H1 (cell line): ENCODE measurements at regions not wholly inside any gene's neighbourhood (a gene's known extent, or its start where the extent isn't known, plus 50 kb on each side); places are given as distances from the start of the nearest gene placed in this dataset.

Source experiments
- CTCF ChIA-PET: fragments of 300-600 bp; sonication (Branson Sonifier 250); formaldehyde crosslinking; loops from one replicate; lab custom pipeline; 2021; ENCODE audit not compliant: partially characterized antibody; lab: Charles Lee
- POLR2A ChIA-PET: fragments of 300-600 bp; sonication (Branson Sonifier 250); formaldehyde crosslinking; loops from one replicate; lab custom pipeline; 2021; ENCODE audit warnings: inconsistent platforms; ENCODE audit not compliant: partially characterized antibody; lab: Charles Lee
- DNase-seq, 2 experiments: peaks; one replicate each; pipeline versions ENCODE4 v3.0.0 to v3.0.0-alpha.2; 2010 to 2022; ENCODE audit warnings: low spot score in 2 of 2, low read depth in 1 of 2, mixed read lengths in 1 of 2
- FAIRE-seq: peaks from 2 replicates; lab custom pipeline; 2011; peaks lifted over from hg19 to GRCh38; lab: Jason Lieb, UNC
- H2AFZ ChIP-seq: 2 replicates; pipeline ENCODE4 v1.8.1; 2012; ENCODE audit warnings: low read length, inconsistent platforms
- H2AK5ac ChIP-seq: 2 replicates; pipeline ENCODE4 v1.6.1; 2013; ENCODE audit warnings: low read depth, low read length
- H2BK120ac ChIP-seq: replicated peaks from 2 replicates; pipeline ENCODE3; 2013; ENCODE audit warnings: low read depth, low read length, inconsistent platforms
- H2BK12ac ChIP-seq: 2 replicates; pipeline ENCODE4 v1.6.1; 2013; ENCODE audit warnings: low read depth, low read length
- H2BK15ac ChIP-seq: 2 replicates; pipeline ENCODE4 v1.6.1; 2013; ENCODE audit warnings: low read length
- H2BK20ac ChIP-seq: 2 replicates; pipeline ENCODE4 v1.6.1; 2013; ENCODE audit warnings: low read length
- H2BK5ac ChIP-seq: 2 replicates; pipeline ENCODE4 v1.6.1; 2013; ENCODE audit warnings: low read depth, low read length
- H3K14ac ChIP-seq: 2 replicates; pipeline ENCODE4 v1.6.1; 2013; ENCODE audit warnings: inconsistent platforms; ENCODE audit not compliant: insufficient read length
- H3K18ac ChIP-seq: 2 replicates; pipeline ENCODE4 v1.6.1; 2013; ENCODE audit warnings: low read length; ENCODE audit errors: extremely low read depth
- H3K23ac ChIP-seq: 2 replicates; pipeline ENCODE4 v1.6.1; 2013; ENCODE audit warnings: inconsistent platforms; ENCODE audit not compliant: insufficient read length
- H3K23me2 ChIP-seq: 2 replicates; pipeline ENCODE4 v1.6.1; 2013; ENCODE audit warnings: low read depth, low read length
- H3K27ac ChIP-seq: 2 replicates; pipeline ENCODE4 v1.6.1; 2011; ENCODE audit warnings: low read depth, low read length, inconsistent platforms
- H3K27me3 ChIP-seq, 4 experiments: replicated peaks in 1 of 4; 1 replicate in 1 of 4; 2 replicates in 3 of 4; pipeline versions ENCODE4 v1.6.1 to v1.8.1; 2011 to 2013; ENCODE audit warnings: low read length in 3 of 4, mild to moderate bottlenecking in 3 of 4, inconsistent platforms in 2 of 4, mixed read lengths in 2 of 4, moderate library complexity in 1 of 4; ENCODE audit not compliant: control insufficient read depth in 3 of 4, insufficient read depth in 3 of 4; ENCODE audit errors: extremely low read depth in 1 of 4
- H3K36me3 ChIP-seq, 4 experiments: 2 replicates each; pipeline versions ENCODE4 v1.6.1 to v1.8.1; 2011 to 2013; ENCODE audit warnings: mild to moderate bottlenecking in 4 of 4, low read length in 3 of 4, moderate library complexity in 2 of 4, control low read depth in 1 of 4, inconsistent platforms in 1 of 4; ENCODE audit not compliant: insufficient read depth in 4 of 4, control insufficient read depth in 2 of 4
- H3K4ac ChIP-seq: replicated peaks from 2 replicates; pipeline ENCODE3; 2013; ENCODE audit warnings: low read length, low read depth, mixed read lengths, inconsistent platforms; ENCODE audit not compliant: insufficient read length
- H3K4me1 ChIP-seq, 4 experiments: replicated peaks in 1 of 4; 1 replicate in 1 of 4; 2 replicates in 3 of 4; pipeline versions ENCODE4 v1.6.1 to v1.8.1; 2011 to 2013; ENCODE audit warnings: low read length in 3 of 4, inconsistent platforms in 2 of 4, mixed read lengths in 1 of 4; ENCODE audit not compliant: insufficient read depth in 4 of 4, control insufficient read depth in 3 of 4
- H3K4me2 ChIP-seq, 2 experiments: 2 replicates each; pipeline versions ENCODE4 v1.6.1 to v1.8.1; 2011 to 2013; ENCODE audit warnings: low read depth in 2 of 2, low read length in 2 of 2, control low read depth in 1 of 2, inconsistent platforms in 1 of 2, mild to moderate bottlenecking in 1 of 2; ENCODE audit not compliant: insufficient read depth in 1 of 2
- H3K4me3 ChIP-seq, 4 experiments: fragments of 200-600, 300-600 bp in 1 of 4; sonication (generic), shearing (Covaris generic), sonication (Bioruptor Twin) in 1 of 4; 2 replicates each; pipeline versions ENCODE4 v1.5.1 to v1.8.1; 2011 to 2016; ENCODE audit warnings: low read length in 4 of 4, low read depth in 3 of 4, control low read depth in 2 of 4, inconsistent platforms in 2 of 4, mild to moderate bottlenecking in 2 of 4, mixed read lengths in 1 of 4, moderate library complexity in 1 of 4; ENCODE audit not compliant: insufficient read depth in 2 of 4; ENCODE audit errors: extremely low read depth in 1 of 4
- H3K56ac ChIP-seq: replicated peaks from 2 replicates; pipeline ENCODE3; 2013; ENCODE audit warnings: low read depth, mild to moderate bottlenecking, mixed read lengths, low read length, inconsistent platforms; ENCODE audit not compliant: insufficient read length
- H3K79me1 ChIP-seq: 2 replicates; pipeline ENCODE4 v1.6.1; 2013; ENCODE audit warnings: low read depth, low read length, control low read depth
- H3K79me2 ChIP-seq, 2 experiments: 2 replicates each; pipeline versions ENCODE4 v1.6.1 to v1.8.1; 2012 to 2013; ENCODE audit warnings: low read length in 2 of 2, mild to moderate bottlenecking in 2 of 2, inconsistent platforms in 1 of 2; ENCODE audit not compliant: insufficient read depth in 2 of 2, control insufficient read depth in 1 of 2
- H3K9ac ChIP-seq, 4 experiments: replicated peaks in 1 of 4; 1 replicate in 1 of 4; 2 replicates in 3 of 4; pipeline versions ENCODE4 v1.6.1 to v1.8.1; 2011 to 2013; ENCODE audit warnings: low read depth in 3 of 4, low read length in 3 of 4, control low read depth in 2 of 4, mild to moderate bottlenecking in 2 of 4, moderate library complexity in 2 of 4, inconsistent platforms in 1 of 4; ENCODE audit errors: extremely low read depth in 1 of 4
- H3K9me3 ChIP-seq, 2 experiments: 2 replicates each; pipeline versions ENCODE4 v1.6.1 to v1.8.1; 2012 to 2013; ENCODE audit warnings: mild to moderate bottlenecking in 2 of 2, moderate library complexity in 2 of 2, control low read depth in 1 of 2, inconsistent platforms in 1 of 2, low read depth in 1 of 2, low read length in 1 of 2, mixed read lengths in 1 of 2; ENCODE audit not compliant: insufficient read depth in 2 of 2
- H4K20me1 ChIP-seq, 2 experiments: replicated peaks in 1 of 2; 2 replicates each; pipeline versions ENCODE3 to v1.8.1; 2011 to 2013; ENCODE audit warnings: inconsistent platforms in 2 of 2, low read length in 2 of 2, mild to moderate bottlenecking in 1 of 2; ENCODE audit not compliant: insufficient read depth in 2 of 2, control insufficient read depth in 1 of 2
- H4K5ac ChIP-seq: 2 replicates; pipeline ENCODE4 v1.6.1; 2013; ENCODE audit warnings: low read length, low read depth, mixed read lengths, inconsistent platforms; ENCODE audit not compliant: insufficient read length
- H4K8ac ChIP-seq: 2 replicates; pipeline ENCODE4 v1.8.0; 2013; ENCODE audit warnings: mild to moderate bottlenecking, moderate library complexity, low read length, inconsistent platforms; ENCODE audit not compliant: insufficient read depth; ENCODE audit errors: extremely low read depth
- H4K91ac ChIP-seq: replicated peaks from 2 replicates; pipeline ENCODE3; 2013; ENCODE audit warnings: low read length, mixed read lengths, inconsistent platforms; ENCODE audit not compliant: insufficient read length
- ATF2 ChIP-seq: IDR thresholded peaks from 2 replicates; pipeline ENCODE4 v1.6.1; 2012; ENCODE audit warnings: low read length, inconsistent platforms
- BRCA1 ChIP-seq: IDR thresholded peaks from 2 replicates; pipeline ENCODE4 v1.6.1; 2012; ENCODE audit warnings: low read depth, low read length, improper control_type of control experiment
- GTF2F1 ChIP-seq: IDR thresholded peaks from 2 replicates; pipeline ENCODE4 v1.6.1; 2012; ENCODE audit warnings: low read depth, low read length, improper control_type of control experiment, borderline replicate concordance
- MAFK ChIP-seq: IDR thresholded peaks from 2 replicates; pipeline ENCODE4 v1.6.1; 2012; ENCODE audit warnings: low read depth, mild to moderate bottlenecking, improper control_type of control experiment, low read length
- TEAD4 ChIP-seq: IDR thresholded peaks from 2 replicates; pipeline ENCODE4 v1.6.1; 2012; ENCODE audit warnings: low read depth, low read length, inconsistent platforms, mixed read lengths
- whole genome bisulfite sequencing, 2 experiments: shearing (Covaris generic) in 1 of 2; methylation state at CpG; one replicate each; pipeline versions ENCODE4 v1.1.6 to v1.1.7; 2013 to 2015; ENCODE audit warnings: low lambda C conversion rate in 2 of 2, mixed read lengths in 2 of 2, inconsistent platforms in 1 of 2, low coverage in 1 of 2, missing lambda C conversion rate in 1 of 2; ENCODE audit not compliant: insufficient replicate concordance in 2 of 2, insufficient coverage in 1 of 2, insufficient read length in 1 of 2; ENCODE audit errors: extremely low coverage in 1 of 2, missing lambda C conversion rate in 1 of 2; 5-methylcytosine and 5-hydroxymethylcytosine counted together

GRCh38 chr5:4197151-4197550 is 601.5 kb downstream of the IRX1 start:
- WGBS, 2 experiments = 75% methylated on average over 5 of the region's 5 CpGs; no CpG with 5 or more reads in 1 of the 2 experiments
- Histone ChIP-seq H2BK120ac (no peak overlapping the region), H3K23ac (no peak overlapping the region), H3K4me1 (peaks cover 0 to 22% (median 19%) of the 10 kb centered on the region in 4 experiments; a peak in 5 of 7 replicates), H3K4ac (no peak overlapping the region), H4K5ac (no peak overlapping the region), H2BK12ac (no peak overlapping the region), H3K14ac (no peak overlapping the region), H2AK5ac (no peak overlapping the region), H3K56ac (no peak overlapping the region), H3K27me3 (no peaks in the 10 kb centered on the region; a peak in 1 of 7 replicates), H4K8ac (no peak overlapping the region), H2AFZ (no peak overlapping the region), H4K20me1 (no peaks in the 10 kb centered on the region), H3K79me1 (no peaks in the 10 kb centered on the region), H2BK20ac (no peak overlapping the region), H3K36me3 (no peaks in the 10 kb centered on the region), H3K4me2 (0 out of 4 replicates have a peak overlapping the region, but pooled peaks of 1 of the 2 experiments have one; percentile 16), H3K23me2 (no peaks in the 10 kb centered on the region), H4K91ac (no peak overlapping the region), H3K18ac (no peak overlapping the region), H2BK5ac (no peak overlapping the region), H3K4me3 (no peak overlapping the region), H3K9me3 (no peaks in the 10 kb centered on the region), H2BK15ac (no peak overlapping the region), H3K9ac (no peak overlapping the region), H3K79me2 (no peaks in the 10 kb centered on the region), H3K27ac (no peak overlapping the region)
- no peak for FAIRE-seq
- no peak for DNase-seq
- POLR2A ChIA-PET = no interaction called here
- CTCF ChIA-PET = interaction anchor here (1.3 kb wide), 1 partner anchor 53 kb away, joined by 3 read pairs; no protein-coding TSS in a partner anchor
- TF ChIP-seq GTF2F1 (no peak), ATF2 (no peak), TEAD4 (no peak), MAFK (no peak), BRCA1 (no peak)
